22Rv1 (cell line): ENCODE measurements at regions not wholly inside any gene's neighbourhood (a gene's known extent, or its start where the extent isn't known, plus 50 kb on each side); places are given as distances from the start of the nearest gene placed in this dataset.

Experiments used
- CTCF ChIP-seq: fragments of 450-650 bp; IDR thresholded peaks from 2 replicates; pipeline ENCODE4 v1.5.1; 2017; ENCODE audit warnings: mild to moderate bottlenecking
- ZFX ChIP-seq: fragments of 450-650 bp; IDR thresholded peaks from 2 replicates; pipeline ENCODE4 v1.6.1; 2017; ENCODE audit warnings: antibody characterized with exemption, borderline replicate concordance

DNA sequence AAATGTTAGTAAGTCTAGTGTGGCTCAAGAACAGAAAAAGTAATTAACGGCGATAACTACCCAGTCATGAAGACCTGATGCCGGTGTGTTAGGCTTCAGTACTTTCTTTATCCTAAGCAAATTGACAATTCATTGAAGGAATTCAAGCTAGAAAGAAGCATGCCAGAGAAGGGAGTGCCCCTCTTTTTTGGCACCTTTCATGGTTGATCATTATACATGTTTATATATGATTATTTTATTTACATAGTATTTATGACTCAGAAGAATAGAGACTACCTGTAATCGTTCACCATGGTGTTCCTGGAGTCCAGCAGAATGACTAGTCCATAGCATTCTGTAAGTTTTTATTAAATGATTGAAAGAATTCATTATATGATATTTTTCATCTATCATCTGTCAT lies 548.3 kb upstream of the SLIT2 start:
- TF ChIP-seq CTCF (no peak), ZFX (no peak)
